ENCODE measurements at regions not wholly inside any gene's neighbourhood (a gene's known extent, or its start where the extent isn't known, plus 50 kb on each side); places are given as distances from the start of the nearest gene placed in this dataset.

DNA sequence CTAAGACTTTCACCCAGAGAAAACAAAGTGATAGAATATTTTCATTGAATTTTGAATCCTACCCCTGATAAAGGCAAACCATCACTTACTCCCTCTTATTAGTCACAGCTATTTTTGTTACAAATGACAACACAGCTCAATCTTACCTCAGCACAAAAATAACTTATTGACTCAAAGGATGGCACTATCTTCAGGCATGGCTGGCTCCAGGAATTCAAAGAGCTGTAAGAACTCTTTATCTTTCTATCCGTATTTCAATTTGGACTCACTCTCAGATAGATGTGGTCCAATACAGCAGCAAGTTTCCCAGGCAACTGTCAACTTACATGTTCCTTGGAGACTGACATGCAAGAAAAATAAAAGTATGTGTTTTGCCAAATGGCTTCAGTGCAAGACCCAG, 709.4 kb upstream of the MDGA2 start:
- TF ChIP-seq, protein P1, sequence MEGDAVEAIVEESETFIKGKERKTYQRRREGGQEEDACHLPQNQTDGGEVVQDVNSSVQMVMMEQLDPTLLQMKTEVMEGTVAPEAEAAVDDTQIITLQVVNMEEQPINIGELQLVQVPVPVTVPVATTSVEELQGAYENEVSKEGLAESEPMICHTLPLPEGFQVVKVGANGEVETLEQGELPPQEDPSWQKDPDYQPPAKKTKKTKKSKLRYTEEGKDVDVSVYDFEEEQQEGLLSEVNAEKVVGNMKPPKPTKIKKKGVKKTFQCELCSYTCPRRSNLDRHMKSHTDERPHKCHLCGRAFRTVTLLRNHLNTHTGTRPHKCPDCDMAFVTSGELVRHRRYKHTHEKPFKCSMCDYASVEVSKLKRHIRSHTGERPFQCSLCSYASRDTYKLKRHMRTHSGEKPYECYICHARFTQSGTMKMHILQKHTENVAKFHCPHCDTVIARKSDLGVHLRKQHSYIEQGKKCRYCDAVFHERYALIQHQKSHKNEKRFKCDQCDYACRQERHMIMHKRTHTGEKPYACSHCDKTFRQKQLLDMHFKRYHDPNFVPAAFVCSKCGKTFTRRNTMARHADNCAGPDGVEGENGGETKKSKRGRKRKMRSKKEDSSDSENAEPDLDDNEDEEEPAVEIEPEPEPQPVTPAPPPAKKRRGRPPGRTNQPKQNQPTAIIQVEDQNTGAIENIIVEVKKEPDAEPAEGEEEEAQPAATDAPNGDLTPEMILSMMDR (IDR thresholded peaks at IDR 0.05), result no peak
- TF ChIP-seq POLR2A (IDR thresholded peaks at IDR 0.05), result no peak

All from uterus (tissue), 2 donors.